ENCODE measurements at regions not wholly inside any gene's neighbourhood (a gene's known extent, or its start where the extent isn't known, plus 50 kb on each side); places are given as distances from the start of the nearest gene placed in this dataset.
"Not testable (repeated sequence)": the region's sequence is repeated elsewhere in the genome, so short reads cannot be mapped to it uniquely, and the experiment has no call there.

DNA sequence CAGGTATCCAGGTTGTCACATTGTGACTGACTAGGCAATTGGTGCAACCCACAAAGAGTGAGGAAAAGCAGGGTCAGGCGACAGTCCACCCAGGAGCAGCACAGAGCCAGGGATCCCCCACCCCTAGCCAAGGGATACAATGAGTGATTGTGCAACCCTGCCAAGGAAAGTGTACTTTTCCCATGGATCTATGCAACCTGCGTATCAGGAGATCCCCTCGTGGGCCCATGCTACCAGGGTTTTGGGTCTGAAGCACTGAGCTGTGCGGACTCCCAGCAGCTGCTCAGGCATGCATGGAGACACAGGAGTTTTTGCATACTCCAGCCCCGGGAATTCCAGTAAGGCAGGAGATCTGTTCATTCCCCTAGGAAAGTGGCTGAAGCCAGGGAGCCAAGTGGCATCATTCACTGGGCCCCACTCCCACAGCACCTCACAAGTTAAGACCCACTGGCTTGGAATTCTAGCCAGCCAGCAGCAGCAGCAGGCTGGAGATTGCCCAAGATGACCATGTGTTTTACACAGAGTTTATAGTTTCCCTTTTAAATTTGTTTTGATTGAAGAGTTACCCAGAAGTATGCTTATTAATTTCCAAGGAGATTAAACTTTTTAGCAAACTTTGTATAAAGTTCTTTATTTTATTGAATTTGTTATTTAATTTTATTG lies 136.0 kb downstream of the LTN1 start:
- H3K36me3 Mint-ChIP-seq (ENCODE audit: insufficient read depth, unreplicated experiment): no peaks in the 10 kb centered on the region
- BruUV-seq (replicated peaks): no TSS peak
- H3K4me1 Mint-ChIP-seq (ENCODE audit: low read depth, unreplicated experiment): no peaks in the 10 kb centered on the region
- H3K27ac Mint-ChIP-seq (ENCODE audit: unreplicated experiment): no peak overlapping the region
- no peak overlapping the region for H3K4me3 Mint-ChIP-seq (ENCODE audit: low read depth, unreplicated experiment)
- intact Hi-C loops (cut with micrococcal nuclease; ENCODE audit: unreplicated experiment): no loop called here
- no peaks in the 10 kb centered on the region for H3K27me3 Mint-ChIP-seq (ENCODE audit: unreplicated experiment)
- CTCF ChIA-PET: no interaction called here
- peaks cover 3% of the 10 kb centered on the region for H3K9me3 Mint-ChIP-seq (ENCODE audit: low read depth, unreplicated experiment)
- TF ChIP-seq, protein P1, sequence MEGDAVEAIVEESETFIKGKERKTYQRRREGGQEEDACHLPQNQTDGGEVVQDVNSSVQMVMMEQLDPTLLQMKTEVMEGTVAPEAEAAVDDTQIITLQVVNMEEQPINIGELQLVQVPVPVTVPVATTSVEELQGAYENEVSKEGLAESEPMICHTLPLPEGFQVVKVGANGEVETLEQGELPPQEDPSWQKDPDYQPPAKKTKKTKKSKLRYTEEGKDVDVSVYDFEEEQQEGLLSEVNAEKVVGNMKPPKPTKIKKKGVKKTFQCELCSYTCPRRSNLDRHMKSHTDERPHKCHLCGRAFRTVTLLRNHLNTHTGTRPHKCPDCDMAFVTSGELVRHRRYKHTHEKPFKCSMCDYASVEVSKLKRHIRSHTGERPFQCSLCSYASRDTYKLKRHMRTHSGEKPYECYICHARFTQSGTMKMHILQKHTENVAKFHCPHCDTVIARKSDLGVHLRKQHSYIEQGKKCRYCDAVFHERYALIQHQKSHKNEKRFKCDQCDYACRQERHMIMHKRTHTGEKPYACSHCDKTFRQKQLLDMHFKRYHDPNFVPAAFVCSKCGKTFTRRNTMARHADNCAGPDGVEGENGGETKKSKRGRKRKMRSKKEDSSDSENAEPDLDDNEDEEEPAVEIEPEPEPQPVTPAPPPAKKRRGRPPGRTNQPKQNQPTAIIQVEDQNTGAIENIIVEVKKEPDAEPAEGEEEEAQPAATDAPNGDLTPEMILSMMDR (IDR thresholded peaks at IDR 0.05; ENCODE audit: unreplicated experiment): no peak
- DNase-seq: no peak

DNA sequence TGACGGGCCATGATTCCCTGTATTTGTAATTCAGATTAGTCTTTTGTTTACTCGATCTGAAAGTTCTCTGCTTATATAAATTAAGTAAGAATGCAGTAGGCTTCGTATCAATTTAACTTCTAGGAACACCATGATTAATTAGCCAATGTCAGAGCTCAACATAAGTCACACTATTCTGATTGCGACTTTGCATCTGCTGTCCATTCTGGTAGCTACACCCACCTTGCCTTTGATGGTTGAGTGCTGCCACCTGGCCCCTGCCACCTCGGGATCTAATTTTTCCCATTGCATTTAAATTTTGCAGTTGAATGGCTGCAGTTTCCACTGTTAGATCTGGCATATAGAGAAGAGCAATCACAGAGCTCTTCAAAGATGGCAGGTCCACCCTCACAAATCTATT lies 140.0 kb downstream of the LTN1 start:
- H3K36me3 Mint-ChIP-seq (ENCODE audit: insufficient read depth, unreplicated experiment): no peaks in the 10 kb centered on the region
- no TSS peak for BruUV-seq (replicated peaks)
- no peak overlapping the region for H3K27ac Mint-ChIP-seq (ENCODE audit: unreplicated experiment)
- no peak overlapping the region for H3K4me3 Mint-ChIP-seq (ENCODE audit: low read depth, unreplicated experiment)
- H3K9me3 Mint-ChIP-seq (ENCODE audit: low read depth, unreplicated experiment): no peaks in the 10 kb centered on the region
- CTCF ChIA-PET: no interaction called here
- DNase-seq: no peak
- intact Hi-C loops (cut with micrococcal nuclease; ENCODE audit: unreplicated experiment): no loop called here
- no peaks in the 10 kb centered on the region for H3K4me1 Mint-ChIP-seq (ENCODE audit: low read depth, unreplicated experiment)
- TF ChIP-seq, protein P1 (IDR thresholded peaks at IDR 0.05; ENCODE audit: unreplicated experiment): no peak
- H3K27me3 Mint-ChIP-seq (ENCODE audit: unreplicated experiment): no peaks in the 10 kb centered on the region

DNA sequence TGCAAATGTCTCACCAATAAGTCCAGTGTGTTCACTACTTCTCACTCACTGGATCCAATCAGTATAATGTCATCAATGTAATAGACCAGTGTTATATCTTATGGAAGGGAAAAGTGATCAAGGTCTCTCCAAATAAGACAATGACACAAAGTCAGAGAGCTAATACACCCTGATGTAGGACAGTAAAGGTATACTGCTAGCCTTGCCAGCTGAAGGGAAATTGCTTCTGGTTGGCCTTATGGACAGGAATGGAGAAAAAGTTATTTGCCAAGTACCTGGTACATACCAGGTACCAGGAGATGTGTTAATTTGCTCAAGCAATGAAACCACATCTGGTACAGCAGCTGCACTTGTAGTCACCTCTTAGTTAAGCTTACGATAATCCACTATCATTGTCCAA lies 141.0 kb downstream of the LTN1 start:
- Mint-ChIP-seq H3K9me3 (ENCODE audit: low read depth, unreplicated experiment) (no peaks in the 10 kb centered on the region), H3K27me3 (ENCODE audit: unreplicated experiment) (no peaks in the 10 kb centered on the region), H3K4me3 (ENCODE audit: low read depth, unreplicated experiment) (no peak overlapping the region), H3K27ac (ENCODE audit: unreplicated experiment) (no peak overlapping the region), H3K36me3 (ENCODE audit: insufficient read depth, unreplicated experiment) (no peaks in the 10 kb centered on the region), H3K4me1 (ENCODE audit: low read depth, unreplicated experiment) (no peaks in the 10 kb centered on the region)
- intact Hi-C loops (cut with micrococcal nuclease; ENCODE audit: unreplicated experiment): no loop called here
- DNase-seq: no peak
- CTCF ChIA-PET: no interaction called here
- no TSS peak for BruUV-seq (replicated peaks)
- TF ChIP-seq, protein P1 (IDR thresholded peaks at IDR 0.05; ENCODE audit: unreplicated experiment): no peak

DNA sequence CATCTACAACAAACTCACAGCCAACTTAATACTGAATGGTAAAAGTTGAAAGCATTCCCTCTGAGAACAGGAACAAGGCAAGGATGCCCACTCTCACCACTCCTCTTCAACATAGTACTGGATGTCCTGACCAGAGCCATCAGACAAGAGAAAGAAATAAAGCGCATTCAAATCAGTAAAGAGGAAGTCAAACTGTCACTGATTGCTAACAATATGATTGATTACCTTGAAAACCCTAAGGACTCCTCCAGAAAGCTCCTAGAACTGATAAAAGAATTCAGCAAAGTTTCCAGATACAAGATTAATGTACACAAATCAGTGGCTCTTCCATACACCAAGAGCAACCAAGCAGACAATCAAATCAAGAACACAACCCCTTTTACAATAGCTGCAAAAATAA lies 153.4 kb downstream of the LTN1 start:
- H3K36me3 Mint-ChIP-seq (ENCODE audit: insufficient read depth, unreplicated experiment); CTCF ChIA-PET; H3K4me3 Mint-ChIP-seq (ENCODE audit: low read depth, unreplicated experiment); H3K27me3 Mint-ChIP-seq (ENCODE audit: unreplicated experiment); H3K27ac Mint-ChIP-seq (ENCODE audit: unreplicated experiment); H3K4me1 Mint-ChIP-seq (ENCODE audit: low read depth, unreplicated experiment); intact Hi-C loops (cut with micrococcal nuclease; ENCODE audit: unreplicated experiment); H3K9me3 Mint-ChIP-seq (ENCODE audit: low read depth, unreplicated experiment); BruUV-seq (replicated peaks); DNase-seq: not testable (repeated sequence)

DNA sequence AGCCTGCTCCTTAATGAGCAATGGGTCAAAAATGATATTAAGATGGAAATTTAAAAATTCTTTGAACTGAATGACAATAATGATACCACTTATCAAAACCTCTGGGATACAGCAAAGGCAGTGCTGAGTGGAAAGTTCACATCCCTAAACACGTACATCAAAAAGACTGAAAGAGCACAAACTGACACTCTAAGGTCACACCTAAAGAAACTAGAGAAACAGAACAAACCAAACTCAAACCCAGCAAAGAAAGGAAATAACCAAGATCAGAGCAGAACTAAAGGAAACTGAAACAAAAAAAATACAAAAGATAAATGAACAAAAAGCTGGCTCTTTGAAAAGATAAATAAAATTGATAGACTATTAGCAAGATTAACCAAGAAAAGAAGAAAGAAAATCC lies 155.3 kb downstream of the LTN1 start:
- intact Hi-C loops (cut with micrococcal nuclease; ENCODE audit: unreplicated experiment); DNase-seq; H3K36me3 Mint-ChIP-seq (ENCODE audit: insufficient read depth, unreplicated experiment); H3K27me3 Mint-ChIP-seq (ENCODE audit: unreplicated experiment); H3K9me3 Mint-ChIP-seq (ENCODE audit: low read depth, unreplicated experiment); BruUV-seq (replicated peaks); CTCF ChIA-PET; H3K27ac Mint-ChIP-seq (ENCODE audit: unreplicated experiment); H3K4me3 Mint-ChIP-seq (ENCODE audit: low read depth, unreplicated experiment): not testable (repeated sequence)
- peaks cover 12% of the 10 kb centered on the region for H3K4me1 Mint-ChIP-seq (ENCODE audit: low read depth, unreplicated experiment)

DNA sequence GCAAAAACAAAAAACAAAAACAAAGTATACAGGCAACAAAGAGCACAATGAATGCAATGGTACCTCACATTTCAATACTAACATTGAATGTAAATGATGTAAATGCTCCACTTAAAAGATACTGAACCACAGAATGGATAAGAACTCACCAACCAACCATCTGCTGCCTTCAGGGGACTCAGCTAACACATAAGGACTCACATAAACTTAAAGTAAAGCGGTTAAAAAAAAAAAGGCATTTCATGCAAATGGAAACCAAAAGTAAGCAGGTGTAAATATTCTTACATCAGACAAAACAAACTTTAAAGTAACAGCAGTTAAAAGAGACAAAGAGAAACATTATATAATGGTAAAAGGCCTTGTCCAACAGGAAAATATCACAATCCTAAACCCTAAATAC lies 156.1 kb downstream of the LTN1 start:
- H3K4me3 Mint-ChIP-seq (ENCODE audit: low read depth, unreplicated experiment); H3K9me3 Mint-ChIP-seq (ENCODE audit: low read depth, unreplicated experiment); CTCF ChIA-PET; intact Hi-C loops (cut with micrococcal nuclease; ENCODE audit: unreplicated experiment); DNase-seq; H3K27me3 Mint-ChIP-seq (ENCODE audit: unreplicated experiment); BruUV-seq (replicated peaks); H3K27ac Mint-ChIP-seq (ENCODE audit: unreplicated experiment); H3K36me3 Mint-ChIP-seq (ENCODE audit: insufficient read depth, unreplicated experiment): not testable (repeated sequence)
- peaks cover 18% of the 10 kb centered on the region for H3K4me1 Mint-ChIP-seq (ENCODE audit: low read depth, unreplicated experiment)
